ENCODE measurements at regions not wholly inside any gene's neighbourhood (a gene's known extent, or its start where the extent isn't known, plus 50 kb on each side); places are given as distances from the start of the nearest gene placed in this dataset.

- Histone ChIP-seq H3K79me2 (ENCODE audit: control insufficient read depth, insufficient read depth, low read length) (no peaks in the 10 kb centered on the region), H3K4me2 (ENCODE audit: insufficient read depth, low read length) (no peak overlapping the region), H3K9me1 (replicated peaks; ENCODE audit: control insufficient read depth, extremely low read depth, insufficient read depth, low read length) (no peaks in the 10 kb centered on the region), H3K27me3 (ENCODE audit: control insufficient read depth in 2 of 2, insufficient read depth in 2 of 2, low read length in 2 of 2) (peaks cover 0 to 3% of the 10 kb centered on the region in 2 experiments), H3K9ac (replicated peaks; ENCODE audit: extremely low read depth, insufficient read depth, low read length) (no peak overlapping the region), H3K36me3 (ENCODE audit: control insufficient read depth in 2 of 2, extremely low read depth in 1 of 2, insufficient read depth in 2 of 2, low read length in 2 of 2) (no peaks in the 10 kb centered on the region), H3K4me1 (ENCODE audit: control insufficient read depth, extremely low read depth, insufficient read depth, low read length) (no peaks in the 10 kb centered on the region), H2AFZ (ENCODE audit: low read depth, low read length) (no peak overlapping the region), H3K4me3 (replicated peaks in 1 of 3; ENCODE audit: insufficient read depth in 1 of 3, low read depth in 1 of 3, low read length in 3 of 3) (no peak overlapping the region), H3K27ac (ENCODE audit: insufficient read depth, low read depth, low read length) (no peak overlapping the region), H3K9me3 (replicated peaks; ENCODE audit: control insufficient read depth, insufficient read depth, low read length) (no peaks in the 10 kb centered on the region), H4K20me1 (replicated peaks; ENCODE audit: control insufficient read depth, extremely low read depth, insufficient read depth, low read length) (no peaks in the 10 kb centered on the region)
- no peak for FAIRE-seq
- ChIA-PET CTCF (no interaction called here), POLR2A (no interaction called here)
- intact Hi-C loops (cut with micrococcal nuclease): no loop called here
- dilution Hi-C loops (cut with MboI; ENCODE audit: extremely low pct_ligation_motif_present, low sequenced_read_pairs): no loop called here
- DNase-seq (ENCODE audit: low read depth, low spot score): no peak
- no TSS peak for BruUV-seq (replicated peaks)
- no peak for TF ChIP-seq JUN (IDR thresholded peaks at IDR 0.05; ENCODE audit: borderline replicate concordance, insufficient read depth, insufficient read length, low read depth)
- no peak for TF ChIP-seq POLR2A (IDR thresholded peaks at IDR 0.05; ENCODE audit: low read depth, low read length)
- no peak for TF ChIP-seq EZH2 (IDR thresholded peaks at IDR 0.05; ENCODE audit: borderline replicate concordance, low read depth, low read length, severe bottlenecking)
- no peak for TF ChIP-seq MAX (IDR thresholded peaks at IDR 0.05; ENCODE audit: insufficient read depth, insufficient read length)
- no peak for TF ChIP-seq POLR2AphosphoS5 (IDR thresholded peaks at IDR 0.05; ENCODE audit: insufficient read depth, low read depth, low read length)
- TF ChIP-seq CTCF (IDR thresholded peaks at IDR 0.05; ENCODE audit: extremely low read depth in 1 of 2, insufficient read depth in 1 of 2, low read depth in 1 of 2, low read length in 2 of 2): no peak
- no peak for TF ChIP-seq MYC (IDR thresholded peaks at IDR 0.05; ENCODE audit: low read depth, low read length)
- TF ChIP-seq FOS (IDR thresholded peaks at IDR 0.05; ENCODE audit: borderline replicate concordance, insufficient read depth, low read length): no peak
- no peak for TF ChIP-seq GATA2 (IDR thresholded peaks at IDR 0.05; ENCODE audit: insufficient read depth, insufficient read length, low read depth, low read length)
Measured at GRCh38 chr21:43278359-43278758, 109.6 kb downstream of the CRYAA start.
